RWPE2 (cell line): ENCODE measurements at regions not wholly inside any gene's neighbourhood (a gene's known extent, or its start where the extent isn't known, plus 50 kb on each side); places are given as distances from the start of the nearest gene placed in this dataset.
A peak's percentile ranks its signal among the peaks of the same experiment; 100 is the strongest.

Source experiments
- ATAC-seq: fragments of 200-7000 bp; cut with Tn5 transposase; 3 replicates; pipeline ENCODE4 v1.9.1; 2021; ENCODE audit warnings: low read depth
- DNase-seq: peaks from one replicate; pipeline ENCODE4 v3.0.0-alpha.2; 2020; ENCODE audit warnings: low spot score
- H3K27ac ChIP-seq: fragments of 450-650 bp; 2 replicates; pipeline ENCODE4 v1.5.1; 2017; ENCODE audit warnings: mild to moderate bottlenecking; ENCODE audit not compliant: poor library complexity, severe bottlenecking
- H3K27me3 ChIP-seq: fragments of 250-450 bp; sonication (Bioruptor Pico); 2 replicates; pipeline ENCODE4 v1.5.1; 2021; ENCODE audit warnings: mild to moderate bottlenecking, moderate library complexity; ENCODE audit not compliant: insufficient read depth, poor library complexity, severe bottlenecking
- H3K36me3 ChIP-seq: fragments of 250-450 bp; sonication (Bioruptor Pico); 2 replicates; pipeline ENCODE4 v1.5.1; 2020; ENCODE audit warnings: low read depth, mild to moderate bottlenecking, moderate library complexity
- H3K4me1 ChIP-seq: fragments of 250-450 bp; sonication (Bioruptor Pico); 2 replicates; pipeline ENCODE4 v1.5.1; 2021; ENCODE audit warnings: mild to moderate bottlenecking, moderate library complexity; ENCODE audit not compliant: insufficient read depth, poor library complexity, severe bottlenecking
- H3K4me3 ChIP-seq: fragments of 250-450 bp; sonication (Bioruptor Pico); 2 replicates; pipeline ENCODE4 v1.5.1; 2021; ENCODE audit warnings: mild to moderate bottlenecking, moderate library complexity; ENCODE audit not compliant: severe bottlenecking
- H3K9me3 ChIP-seq: fragments of 250-450 bp; sonication (Bioruptor Pico); 2 replicates; pipeline ENCODE4 v1.5.1; 2021; ENCODE audit warnings: mild to moderate bottlenecking, moderate library complexity; ENCODE audit not compliant: severe bottlenecking
- CTCF ChIP-seq: fragments of 450-650 bp; IDR thresholded peaks from one replicate; pipeline ENCODE4 v1.5.1; 2017; ENCODE audit warnings: mild to moderate bottlenecking, moderate library complexity; ENCODE audit not compliant: poor library complexity, severe bottlenecking

DNA sequence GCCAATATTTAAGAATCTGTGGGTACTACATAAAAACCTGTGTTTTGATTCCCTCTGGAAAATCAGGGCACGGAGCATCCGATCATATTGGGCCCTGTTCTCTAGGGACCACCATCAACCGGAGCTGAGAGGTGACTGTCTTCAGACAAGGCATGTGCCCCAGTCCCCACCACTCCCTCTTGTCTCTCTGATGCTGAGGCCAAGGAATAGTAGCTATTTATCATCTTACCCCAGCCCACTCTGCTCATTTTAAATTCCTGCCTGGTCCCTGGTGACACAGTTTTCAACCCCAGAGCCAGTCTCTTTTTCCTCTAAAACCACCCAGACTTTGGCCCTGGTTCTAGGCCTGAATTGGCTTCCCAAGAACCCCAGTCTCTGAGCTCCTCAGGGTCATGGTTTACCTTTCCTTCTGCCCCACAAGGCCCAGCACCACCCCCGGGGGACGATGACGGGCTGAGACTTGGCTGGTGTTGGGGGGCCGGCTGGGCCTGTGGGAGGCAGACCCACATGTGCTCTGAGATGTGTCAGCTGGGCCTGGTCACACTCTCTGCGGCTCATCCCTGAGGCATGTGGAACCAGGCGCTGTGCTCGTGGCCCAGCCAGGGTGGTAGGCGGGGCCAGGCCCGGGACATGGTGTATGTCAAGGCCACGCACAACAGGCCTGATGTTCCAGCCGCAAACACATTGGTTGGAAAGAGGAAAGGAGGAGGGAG lies 114.4 kb downstream of the CEBPB start:
- Histone ChIP-seq H3K36me3 (no peaks in the 10 kb centered on the region), H3K27ac (peak overlapping the region; percentile 80), H3K9me3 (no peaks in the 10 kb centered on the region), H3K4me3 (no peak overlapping the region), H3K27me3 (no peaks in the 10 kb centered on the region), H3K4me1 (peaks cover 27% of the 10 kb centered on the region)
- ATAC-seq: no peak
- no peak for TF ChIP-seq CTCF
- DNase-seq: peak; percentile 80

GRCh38 chr20:50305636-50306477 lies 115.2 kb downstream of the CEBPB start:
- DNase-seq (peak; percentile 76), ATAC-seq (no peak)
- Histone ChIP-seq H3K36me3 (no peaks in the 10 kb centered on the region), H3K27ac (peak overlapping the region; percentile 80), H3K4me3 (no peak overlapping the region), H3K9me3 (no peaks in the 10 kb centered on the region), H3K27me3 (no peaks in the 10 kb centered on the region), H3K4me1 (peaks cover 27% of the 10 kb centered on the region)
- TF ChIP-seq CTCF: no peak

GRCh38 chr20:50306478-50307423 lies 116.1 kb downstream of the CEBPB start:
- Histone ChIP-seq H3K9me3 (no peaks in the 10 kb centered on the region), H3K27me3 (no peaks in the 10 kb centered on the region), H3K4me1 (peaks cover 28% of the 10 kb centered on the region), H3K27ac (peak overlapping the region; percentile 80), H3K4me3 (no peak overlapping the region), H3K36me3 (no peaks in the 10 kb centered on the region)
- no peak for ATAC-seq
- peak; percentile 73 for DNase-seq
- no peak for TF ChIP-seq CTCF

DNA sequence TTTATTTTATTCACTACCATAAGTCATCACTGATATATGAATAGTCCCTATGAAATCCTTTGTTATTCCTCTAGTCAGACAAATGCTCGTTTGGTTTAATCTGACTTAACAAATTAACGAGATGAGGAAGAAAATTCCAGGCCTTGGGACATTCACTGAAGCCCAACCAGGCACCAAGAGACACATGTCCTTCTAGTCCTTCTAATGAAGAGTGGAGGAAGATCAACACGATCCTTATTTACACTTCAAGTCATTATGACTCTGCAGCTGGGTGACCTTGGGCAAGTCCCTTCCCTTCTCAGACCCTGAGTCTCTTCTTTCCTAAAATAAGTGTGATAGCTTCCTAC lies 117.5 kb downstream of the CEBPB start:
- peaks cover 42% of the 10 kb centered on the region for H3K4me1 ChIP-seq
- peak overlapping the region; percentile 80 for H3K27ac ChIP-seq
- no peak for ATAC-seq
- H3K4me3 ChIP-seq: no peak overlapping the region
- no peaks in the 10 kb centered on the region for H3K9me3 ChIP-seq
- TF ChIP-seq CTCF: no peak
- DNase-seq: no peak
- H3K27me3 ChIP-seq: no peaks in the 10 kb centered on the region
- H3K36me3 ChIP-seq: no peaks in the 10 kb centered on the region
